HS-27A (cell line): ENCODE measurements at regions not wholly inside any gene's neighbourhood (a gene's known extent, or its start where the extent isn't known, plus 50 kb on each side); places are given as distances from the start of the nearest gene placed in this dataset.
"Not testable (repeated sequence)": the region's sequence is repeated elsewhere in the genome, so short reads cannot be mapped to it uniquely, and the experiment has no call there.

Source experiments
- DNase-seq: peaks from one replicate; pipeline ENCODE4 v3.0.0-alpha.2; 2012; ENCODE audit warnings: low read depth, missing footprints

DNA sequence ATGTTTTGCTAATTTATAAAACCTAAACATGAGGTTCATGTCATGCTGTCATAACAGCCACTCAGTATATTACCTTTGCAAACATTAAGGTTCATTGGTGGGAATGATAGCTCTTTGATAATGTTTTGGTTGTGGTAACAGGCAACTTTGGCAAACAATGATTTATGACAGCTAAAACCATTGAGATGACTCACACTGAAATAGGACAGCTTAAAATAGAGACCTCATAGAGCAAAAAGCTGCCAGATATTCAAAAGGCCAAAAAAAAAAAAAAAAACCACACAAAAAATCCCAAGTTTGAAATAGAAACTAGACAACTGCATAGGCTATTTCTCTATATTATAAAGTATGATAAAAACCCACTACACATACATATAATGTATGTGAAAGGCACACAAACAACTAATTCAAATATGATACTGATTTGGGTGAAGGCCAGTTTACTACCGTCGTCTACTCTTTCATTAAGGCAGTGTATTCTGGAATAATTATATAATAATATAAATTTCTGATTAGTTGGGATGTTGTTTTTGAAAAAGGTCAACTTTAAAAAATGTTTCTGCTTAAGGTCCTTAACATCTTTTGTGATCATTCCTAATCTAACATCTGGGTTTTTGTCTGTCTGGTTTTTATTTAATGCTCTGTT, 646.0 kb upstream of the PITX2 start:
- peak; percentile 38 for DNase-seq

DNA sequence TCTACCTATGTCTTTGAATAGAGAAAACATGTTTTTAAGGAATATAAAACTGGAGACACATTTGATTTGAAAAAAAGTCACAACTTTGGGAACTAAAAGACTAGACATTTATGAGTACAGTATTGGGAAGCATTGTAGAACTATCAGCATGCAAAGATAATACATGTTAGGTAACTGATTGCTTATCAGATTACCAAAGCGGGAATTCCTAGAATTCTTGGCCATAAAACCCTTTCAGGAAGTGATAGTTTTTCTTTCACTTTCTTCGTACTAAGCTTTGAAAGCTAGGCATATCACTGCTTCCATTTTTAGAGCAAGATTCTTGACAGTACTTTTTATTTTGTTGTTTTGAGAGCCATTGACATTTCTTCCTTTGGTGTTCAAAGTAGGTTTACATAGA, 646.6 kb upstream of the PITX2 start:
- peak; percentile 29 for DNase-seq

DNA sequence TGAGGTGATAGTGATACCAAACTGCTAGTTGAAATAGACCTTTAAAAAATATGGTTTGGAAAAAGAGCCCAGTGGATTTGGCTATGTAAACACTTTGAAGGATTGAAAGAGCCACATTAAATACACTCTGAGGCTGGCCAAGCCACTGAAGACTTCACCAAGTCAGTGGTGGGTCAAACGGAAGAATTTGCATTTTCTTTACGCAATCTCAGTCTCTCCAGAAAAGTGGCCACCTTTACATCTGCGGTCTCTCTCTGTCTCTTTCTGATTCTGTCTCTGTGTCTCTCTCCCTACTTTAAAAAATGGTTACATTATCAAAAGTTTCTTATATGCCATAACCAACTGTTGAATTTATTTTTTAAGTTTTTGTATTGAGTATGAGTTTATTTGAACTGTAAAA, 651.2 kb upstream of the PITX2 start:
- no peak for DNase-seq

GRCh38 chr4:111274486-111274885, 651.6 kb upstream of the PITX2 start:
- no peak for DNase-seq

DNA sequence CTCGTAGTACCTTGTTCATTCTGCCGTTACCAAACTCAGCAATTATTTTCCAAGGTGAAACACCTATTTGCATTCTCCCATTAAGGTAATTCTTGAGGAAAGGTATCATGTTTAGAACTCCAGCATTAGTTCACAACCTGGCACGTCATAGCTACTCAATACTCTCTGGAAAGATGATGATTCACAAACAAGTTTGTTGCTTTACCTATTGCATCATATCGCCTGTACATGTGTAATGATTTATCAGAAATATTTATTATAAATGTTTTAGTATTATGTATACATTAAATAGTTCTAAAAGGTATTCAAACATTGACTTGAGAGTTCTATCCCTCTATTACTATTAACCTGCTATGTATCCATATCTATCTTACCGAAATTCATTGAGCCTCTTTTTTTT, 658.3 kb upstream of the PITX2 start:
- DNase-seq: no peak

- DNase-seq: no peak
Observed at GRCh38 chr4:111282035-111282434, 659.2 kb upstream of the PITX2 start.

- DNase-seq: peak; percentile 47
Observed at GRCh38 chr4:111283066-111283677, 660.3 kb upstream of the PITX2 start.

- no peak for DNase-seq
Observed at GRCh38 chr4:111296466-111296865, 673.6 kb upstream of the PITX2 start.

GRCh38 chr4:111303806-111304205, 680.9 kb upstream of the PITX2 start:
- DNase-seq: no peak

DNA sequence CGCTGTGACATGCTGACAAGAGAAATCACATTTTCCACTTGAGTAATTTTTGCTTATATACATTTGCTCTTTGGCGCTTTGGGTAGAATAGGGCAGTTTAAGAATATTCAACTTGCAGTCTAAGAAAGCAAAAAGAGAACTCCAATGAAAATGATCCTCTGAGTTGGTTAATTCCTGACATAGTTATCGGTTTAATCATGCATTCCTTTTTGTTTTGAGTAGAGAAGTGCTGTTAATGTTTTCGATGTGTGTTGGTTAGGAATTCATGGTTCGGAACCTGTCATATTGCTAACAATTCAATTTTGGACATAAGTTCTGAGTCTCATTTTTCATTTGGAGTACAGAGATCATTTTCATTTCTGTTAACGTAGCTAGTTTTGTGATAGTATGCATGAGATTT, 700.6 kb upstream of the PITX2 start:
- peak; percentile 91 for DNase-seq

DNA sequence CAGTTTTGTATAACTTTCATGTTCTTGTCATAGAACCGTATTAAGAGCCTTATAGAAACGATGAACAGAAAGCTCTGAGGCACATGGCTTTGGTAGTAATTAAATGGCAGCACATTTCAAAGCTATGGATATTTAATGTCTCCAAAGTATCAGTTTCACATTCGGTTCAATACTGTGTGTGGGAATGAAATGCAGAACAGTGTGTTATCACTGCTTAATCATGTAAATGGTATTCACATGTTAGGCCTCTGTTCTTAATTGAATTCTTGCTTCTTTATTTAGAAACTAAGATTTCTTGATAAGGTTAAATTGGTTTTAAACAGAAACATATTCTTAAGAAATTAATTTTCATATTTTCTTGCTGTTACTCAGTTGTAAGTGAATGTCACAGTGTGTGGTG, 701.0 kb upstream of the PITX2 start:
- no peak for DNase-seq

GRCh38 chr4:111326450-111326849, 703.6 kb upstream of the PITX2 start:
- no peak for DNase-seq

DNA sequence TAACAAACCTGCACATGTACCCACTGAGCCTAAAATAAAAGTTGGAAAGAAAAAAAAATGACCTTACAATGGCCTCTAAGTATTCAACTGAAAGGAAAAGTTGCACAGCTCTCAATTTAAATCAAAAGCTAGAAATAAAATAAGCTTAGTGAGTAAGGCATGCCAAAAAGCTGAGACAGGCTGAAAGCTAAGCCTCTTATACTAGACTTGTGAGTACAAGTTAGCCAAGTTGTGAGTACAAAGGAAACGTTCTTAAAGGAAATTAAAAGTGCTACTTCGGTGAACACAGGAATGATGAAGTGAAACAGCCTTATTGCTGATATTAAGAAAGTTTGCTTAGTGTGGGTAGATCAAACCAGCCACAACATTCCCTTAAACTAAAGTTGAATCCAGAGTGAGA, 707.9 kb upstream of the PITX2 start:
- no peak for DNase-seq

DNA sequence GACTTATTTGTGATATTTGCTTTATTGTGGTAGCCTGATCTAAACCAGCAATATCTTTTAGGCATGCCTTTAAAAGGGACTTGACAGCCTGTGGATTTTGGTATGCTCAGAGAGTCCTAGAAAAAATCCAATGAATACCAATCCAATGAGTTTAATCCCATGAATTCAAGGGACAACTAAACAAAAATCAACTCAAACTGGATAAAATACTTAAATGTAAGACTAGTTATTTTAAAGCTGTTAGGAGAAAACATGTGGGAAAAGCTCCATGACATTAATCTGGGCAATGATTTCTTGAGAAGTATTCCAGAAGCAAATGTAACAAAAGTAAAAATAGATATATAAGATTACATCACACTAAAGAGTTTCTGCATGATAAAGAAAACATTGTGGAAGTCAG, 711.5 kb upstream of the PITX2 start:
- no peak for DNase-seq

- not testable (repeated sequence) for DNase-seq
Observed at GRCh38 chr4:111337186-111337876, 714.5 kb upstream of the PITX2 start.

DNA sequence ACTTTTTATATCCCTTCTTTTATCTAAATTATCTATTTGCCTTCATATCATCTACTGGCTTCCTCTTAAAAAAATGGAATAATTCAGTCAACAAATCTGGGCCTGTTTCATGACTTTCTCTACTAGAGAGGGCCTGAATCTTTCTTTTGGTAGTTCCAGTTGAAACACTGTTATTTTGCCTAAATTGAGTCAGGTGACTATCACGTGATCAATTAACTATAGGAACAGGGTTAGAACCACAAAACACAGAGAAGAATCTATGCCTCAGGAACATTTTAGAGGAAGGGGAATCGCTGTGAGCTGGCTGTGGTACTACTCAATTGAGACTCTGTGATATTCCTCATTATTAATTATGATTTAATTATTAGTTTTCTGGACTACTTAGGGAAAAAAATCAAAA, 736.7 kb upstream of the PITX2 start:
- DNase-seq: no peak

- no peak for DNase-seq
Observed at GRCh38 chr4:111360906-111361305, 738.0 kb upstream of the PITX2 start.

GRCh38 chr4:111362941-111363361, 740.1 kb upstream of the PITX2 start:
- no peak for DNase-seq

DNA sequence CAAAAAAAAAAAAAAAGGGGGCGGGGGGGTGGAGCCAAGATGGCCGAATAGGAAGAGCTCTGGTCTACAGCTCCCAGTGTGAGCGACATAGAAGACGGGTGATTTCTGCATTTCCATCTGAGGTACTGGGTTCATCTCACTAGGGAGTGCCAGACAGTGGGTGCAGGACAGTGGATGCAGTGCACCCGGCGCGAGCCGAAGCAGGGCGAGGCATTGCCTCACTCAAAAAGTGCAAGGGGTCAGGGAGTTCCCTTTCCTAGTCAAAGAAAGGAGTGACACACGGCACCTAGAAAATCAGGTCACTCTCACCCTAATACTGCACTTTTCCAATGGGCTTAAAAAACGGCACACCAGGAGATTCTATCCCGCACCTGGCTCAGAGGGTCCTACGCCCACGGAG, 755.0 kb upstream of the PITX2 start:
- not testable (repeated sequence) for DNase-seq

DNA sequence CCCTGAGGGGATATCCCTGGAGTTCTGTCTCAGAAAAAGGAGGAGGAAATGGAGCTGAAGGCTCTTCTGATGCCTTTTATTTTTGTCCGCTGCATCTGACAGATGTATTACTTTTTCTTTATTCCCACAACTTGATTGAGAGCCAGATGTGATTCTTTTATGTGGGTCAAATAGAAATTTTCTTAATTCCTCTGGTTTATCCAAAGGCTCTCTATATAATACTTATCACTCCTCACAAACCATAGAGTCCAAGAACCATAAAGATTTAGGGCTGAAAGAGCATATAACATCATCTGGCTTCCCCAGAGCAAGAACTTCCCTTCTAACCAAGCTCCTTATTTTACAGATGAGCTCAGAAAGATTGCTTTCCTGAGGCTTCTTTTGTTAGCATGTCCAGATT, 756.7 kb upstream of the FAM241A start:
- DNase-seq: no peak

GRCh38 chr4:111391829-111392228, 753.4 kb upstream of the FAM241A start:
- DNase-seq: no peak

- DNase-seq: no peak
Observed at GRCh38 chr4:111393781-111394180, 751.5 kb upstream of the FAM241A start.

DNA sequence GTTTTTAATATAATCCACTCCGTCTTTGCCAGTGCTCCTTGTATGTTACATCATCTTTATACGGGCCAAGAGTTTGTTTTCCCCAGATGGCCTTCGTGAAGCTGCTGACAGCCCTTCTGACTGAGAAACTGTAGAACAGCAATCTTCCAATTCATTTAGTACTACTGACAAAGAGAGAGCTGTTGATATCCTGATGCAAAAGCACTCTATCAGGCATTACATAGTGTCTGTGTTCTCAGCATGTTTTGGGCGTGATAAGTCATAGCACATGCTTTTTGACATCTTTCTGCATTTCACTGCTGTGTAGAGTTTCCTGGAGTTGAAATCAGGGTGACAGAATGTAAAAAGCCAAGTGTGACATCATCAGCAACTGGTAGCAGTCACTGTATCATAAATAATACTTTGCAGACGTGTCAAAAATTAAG, 746.3 kb upstream of the FAM241A start:
- no peak for DNase-seq

DNA sequence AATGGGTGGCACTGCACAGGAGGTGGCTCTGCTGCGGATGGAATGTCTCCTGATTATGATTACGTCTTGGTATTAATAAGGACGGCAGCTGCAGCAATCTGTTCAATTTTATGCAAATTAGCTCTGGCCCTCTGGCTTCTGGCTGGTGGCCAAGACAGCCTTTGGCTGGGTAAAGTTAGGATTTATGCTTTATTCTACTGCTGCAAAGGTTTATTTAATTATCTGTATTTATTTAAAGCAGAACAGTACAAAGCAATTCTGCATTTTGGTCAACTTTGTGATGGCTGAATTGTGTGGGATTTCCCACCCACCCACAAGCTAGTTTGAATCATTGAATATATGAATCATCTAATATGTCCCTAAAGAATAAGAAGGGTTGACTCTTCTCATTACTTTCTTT, 745.6 kb upstream of the FAM241A start:
- DNase-seq: no peak
